Vagina (tissue), 2 donors: ENCODE measurements at regions not wholly inside any gene's neighbourhood (a gene's known extent, or its start where the extent isn't known, plus 50 kb on each side); places are given as distances from the start of the nearest gene placed in this dataset.

ENCODE experiments used
- DNase-seq, 2 donors: peaks; one replicate each; pipeline ENCODE4 v3.0.0-alpha.2; 2017; ENCODE audit errors: extremely low spot score in 2 of 2
- H3K27ac ChIP-seq: fragments of 200-600 bp; sonication (generic); one replicate; pipeline ENCODE4 v1.5.1; 2019
- H3K27me3 ChIP-seq: fragments of 200-600 bp; sonication (generic); one replicate; pipeline ENCODE4 v1.5.1; 2019
- H3K36me3 ChIP-seq, 2 donors: fragments of 200-600 bp; sonication (generic); one replicate each; pipeline ENCODE4 v1.5.1; 2017 to 2019
- H3K4me1 ChIP-seq: fragments of 200-600 bp; sonication (generic); one replicate; pipeline ENCODE4 v1.5.1; 2019
- H3K4me3 ChIP-seq, 2 donors: fragments of 200-600 bp; sonication (generic); 1 replicate in 1 of 2; 2 replicates in 1 of 2; pipeline ENCODE4 v1.5.1; 2016 to 2019
- H3K9me3 ChIP-seq: fragments of 200-600 bp; sonication (generic); one replicate; pipeline ENCODE4 v1.5.1; 2019
- POLR2A ChIP-seq, 2 donors: fragments of 450-650 bp; IDR thresholded peaks; one replicate each; pipeline ENCODE4 v1.6.1; 2017; ENCODE audit warnings: antibody characterized with exemption in 2 of 2, mild to moderate bottlenecking in 2 of 2, moderate library complexity in 2 of 2
- POLR2AphosphoS5 ChIP-seq, 2 donors: sonication (generic); formaldehyde crosslinking; IDR thresholded peaks; one replicate each; pipeline ENCODE4 v1.9.0; 2017; ENCODE audit warnings: antibody characterized with exemption in 2 of 2, mild to moderate bottlenecking in 2 of 2, low read depth in 1 of 2; ENCODE audit not compliant: insufficient read depth in 1 of 2
- intact Hi-C: fragments of 100-400 bp; cut with DNase I; formaldehyde crosslinking; loops from one replicate; pipeline ENCODE4 v1.15.1; 2023
- TF ChIP-seq, protein P1 (sequence below), 3 experiments: fragments of 450-650 bp in 2 of 3; fragments of 200-600 bp in 1 of 3; sonication (generic) in 1 of 3; IDR thresholded peaks; one replicate each; pipeline ENCODE4 v1.5.1; 2017 to 2019; ENCODE audit warnings: antibody characterized with exemption in 3 of 3, mild to moderate bottlenecking in 2 of 3, moderate library complexity in 2 of 3

DNA sequence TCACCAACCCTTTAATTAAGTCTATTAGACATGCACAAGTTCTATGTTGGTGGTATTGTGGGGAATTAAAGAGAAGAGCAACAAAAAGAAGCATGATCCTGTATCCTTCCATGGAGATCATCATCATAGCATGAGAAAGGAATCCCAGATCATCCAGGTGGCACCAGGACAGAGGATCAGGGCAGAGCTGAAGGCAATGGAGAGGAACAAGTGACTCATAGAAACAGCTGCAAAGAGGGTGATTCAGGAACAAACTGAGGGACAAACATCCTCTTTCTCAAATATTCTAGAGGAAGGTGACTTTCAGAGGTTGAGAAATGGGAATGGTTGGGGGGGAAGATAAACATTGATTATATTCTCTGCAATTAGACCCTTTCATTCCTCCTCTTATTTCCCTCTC is 105.5 kb upstream of the OTUD4 start:
- no peak overlapping the region for H3K4me3 ChIP-seq
- H3K4me1 ChIP-seq: no peaks in the 10 kb centered on the region
- H3K27ac ChIP-seq: no peak overlapping the region
- no peak for DNase-seq
- TF ChIP-seq POLR2A (IDR thresholded peaks at IDR 0.05): no peak
- TF ChIP-seq, protein P1, sequence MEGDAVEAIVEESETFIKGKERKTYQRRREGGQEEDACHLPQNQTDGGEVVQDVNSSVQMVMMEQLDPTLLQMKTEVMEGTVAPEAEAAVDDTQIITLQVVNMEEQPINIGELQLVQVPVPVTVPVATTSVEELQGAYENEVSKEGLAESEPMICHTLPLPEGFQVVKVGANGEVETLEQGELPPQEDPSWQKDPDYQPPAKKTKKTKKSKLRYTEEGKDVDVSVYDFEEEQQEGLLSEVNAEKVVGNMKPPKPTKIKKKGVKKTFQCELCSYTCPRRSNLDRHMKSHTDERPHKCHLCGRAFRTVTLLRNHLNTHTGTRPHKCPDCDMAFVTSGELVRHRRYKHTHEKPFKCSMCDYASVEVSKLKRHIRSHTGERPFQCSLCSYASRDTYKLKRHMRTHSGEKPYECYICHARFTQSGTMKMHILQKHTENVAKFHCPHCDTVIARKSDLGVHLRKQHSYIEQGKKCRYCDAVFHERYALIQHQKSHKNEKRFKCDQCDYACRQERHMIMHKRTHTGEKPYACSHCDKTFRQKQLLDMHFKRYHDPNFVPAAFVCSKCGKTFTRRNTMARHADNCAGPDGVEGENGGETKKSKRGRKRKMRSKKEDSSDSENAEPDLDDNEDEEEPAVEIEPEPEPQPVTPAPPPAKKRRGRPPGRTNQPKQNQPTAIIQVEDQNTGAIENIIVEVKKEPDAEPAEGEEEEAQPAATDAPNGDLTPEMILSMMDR (IDR thresholded peaks at IDR 0.05): no peak
- no peak for TF ChIP-seq POLR2AphosphoS5 (IDR thresholded peaks at IDR 0.05; ENCODE audit: insufficient read depth in 1 of 2, low read depth in 1 of 2)
- H3K27me3 ChIP-seq: no peaks in the 10 kb centered on the region
- intact Hi-C loops: no loop called here
- peaks cover 5% of the 10 kb centered on the region for H3K9me3 ChIP-seq
- no peaks in the 10 kb centered on the region for H3K36me3 ChIP-seq

GRCh38 chr4:145283909-145284308 is 103.5 kb upstream of the OTUD4 start:
- no peak overlapping the region for H3K4me3 ChIP-seq
- TF ChIP-seq, protein P1 (IDR thresholded peaks at IDR 0.05): no peak
- TF ChIP-seq POLR2AphosphoS5 (IDR thresholded peaks at IDR 0.05; ENCODE audit: insufficient read depth in 1 of 2, low read depth in 1 of 2) (no peak), POLR2A (IDR thresholded peaks at IDR 0.05) (no peak)

GRCh38 chr4:145281951-145282350 is 101.6 kb upstream of the OTUD4 start:
- DNase-seq: no peak
- Histone ChIP-seq H3K27me3 (no peaks in the 10 kb centered on the region), H3K27ac (no peak overlapping the region), H3K4me3 (no peak overlapping the region), H3K4me1 (peaks cover 12% of the 10 kb centered on the region), H3K9me3 (no peaks in the 10 kb centered on the region), H3K36me3 (no peaks in the 10 kb centered on the region)
- TF ChIP-seq, protein P1 (IDR thresholded peaks at IDR 0.05): no peak
- intact Hi-C loops: no loop called here

More at GRCh38 chr4:145283909-145284308, 103.5 kb upstream of the OTUD4 start:
- no peaks in the 10 kb centered on the region for H3K36me3 ChIP-seq
- H3K4me1 ChIP-seq: peaks cover 11% of the 10 kb centered on the region
- intact Hi-C loops: no loop called here
- H3K9me3 ChIP-seq: peaks cover 5% of the 10 kb centered on the region
- H3K27me3 ChIP-seq: no peaks in the 10 kb centered on the region
- H3K27ac ChIP-seq: no peak overlapping the region
- no peak for DNase-seq

DNA sequence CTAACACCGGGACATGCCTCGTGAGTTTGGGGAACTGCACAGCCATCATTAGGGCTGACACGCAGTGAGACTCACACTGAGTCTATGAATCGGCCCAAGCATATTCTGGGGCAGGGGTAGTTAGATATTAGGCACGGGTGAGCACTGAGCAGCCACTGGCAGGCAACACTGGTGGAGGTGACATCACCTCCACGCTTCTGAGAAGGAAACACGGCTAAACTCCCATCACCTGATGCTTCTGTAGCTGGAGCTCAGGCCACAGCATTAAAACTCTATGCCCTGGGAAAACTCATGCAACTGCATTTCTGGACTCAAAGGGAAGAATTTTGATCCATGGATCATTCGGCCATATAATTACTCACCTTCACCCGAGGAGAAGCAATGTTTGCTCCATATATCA is 100.8 kb upstream of the OTUD4 start:
- Histone ChIP-seq H3K9me3 (no peaks in the 10 kb centered on the region), H3K27me3 (no peaks in the 10 kb centered on the region), H3K4me3 (no peak overlapping the region), H3K4me1 (peaks cover 12% of the 10 kb centered on the region), H3K36me3 (no peaks in the 10 kb centered on the region), H3K27ac (no peak overlapping the region)
- TF ChIP-seq POLR2A (IDR thresholded peaks at IDR 0.05): no peak
- TF ChIP-seq, protein P1 (IDR thresholded peaks at IDR 0.05): no peak
- TF ChIP-seq POLR2AphosphoS5 (IDR thresholded peaks at IDR 0.05; ENCODE audit: insufficient read depth in 1 of 2, low read depth in 1 of 2): no peak
- intact Hi-C loops: no loop called here
- DNase-seq: no peak

DNA sequence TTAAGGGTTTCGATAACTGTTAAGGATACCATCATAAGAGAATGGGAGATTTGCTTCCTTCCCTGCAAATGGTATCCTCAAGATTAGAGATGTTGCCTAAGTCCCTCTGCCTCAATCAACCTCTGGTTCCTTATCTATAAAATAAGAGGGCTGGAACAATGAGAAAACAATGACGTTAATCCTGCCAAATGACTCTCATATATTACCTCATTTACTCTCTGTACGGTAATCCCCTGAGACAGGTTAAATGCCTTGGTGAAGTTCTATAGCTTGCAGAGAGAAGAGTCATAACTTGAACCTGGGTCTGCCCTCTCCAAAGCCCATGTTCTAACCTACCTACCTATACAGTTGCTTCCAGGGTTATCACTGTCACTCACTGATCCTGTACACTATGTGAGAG is 100.2 kb upstream of the OTUD4 start:
- TF ChIP-seq POLR2AphosphoS5 (IDR thresholded peaks at IDR 0.05; ENCODE audit: insufficient read depth in 1 of 2, low read depth in 1 of 2): no peak
- TF ChIP-seq POLR2A (IDR thresholded peaks at IDR 0.05): no peak
- TF ChIP-seq, protein P1 (IDR thresholded peaks at IDR 0.05): no peak

More for the DNA sequence above, 100.2 kb upstream of the OTUD4 start:
- Histone ChIP-seq H3K9me3 (no peaks in the 10 kb centered on the region), H3K27ac (no peak overlapping the region), H3K36me3 (no peaks in the 10 kb centered on the region), H3K4me1 (peaks cover 12% of the 10 kb centered on the region), H3K4me3 (no peak overlapping the region), H3K27me3 (no peaks in the 10 kb centered on the region)
- no peak for DNase-seq
- intact Hi-C loops: no loop called here
